Gastroesophageal sphincter (tissue), 3 donors: ENCODE measurements at regions not wholly inside any gene's neighbourhood (a gene's known extent, or its start where the extent isn't known, plus 50 kb on each side); places are given as distances from the start of the nearest gene placed in this dataset.

Experiments used
- EP300 ChIP-seq: sonication (generic); formaldehyde crosslinking; IDR thresholded peaks from one replicate; pipeline ENCODE4 v1.6.1; 2017; ENCODE audit warnings: antibody characterized with exemption, mild to moderate bottlenecking
- POLR2A ChIP-seq, 2 donors: fragments of 450-650 bp; IDR thresholded peaks; one replicate each; pipeline ENCODE4 v1.6.1; 2017; ENCODE audit warnings: antibody characterized with exemption in 2 of 2, mild to moderate bottlenecking in 2 of 2, moderate library complexity in 1 of 2
- POLR2AphosphoS5 ChIP-seq: sonication (generic); formaldehyde crosslinking; IDR thresholded peaks from one replicate; pipeline ENCODE4 v1.6.1; 2017; ENCODE audit warnings: antibody characterized with exemption
- TF ChIP-seq, protein P1 (sequence below), 4 experiments: fragments of 200-600 bp in 2 of 4; fragments of 450-650 bp in 2 of 4; sonication (generic) in 1 of 4; IDR thresholded peaks; one replicate each; pipeline ENCODE4 v1.5.1; 2017 to 2019; ENCODE audit warnings: antibody characterized with exemption in 4 of 4, mild to moderate bottlenecking in 2 of 4, moderate library complexity in 2 of 4

DNA sequence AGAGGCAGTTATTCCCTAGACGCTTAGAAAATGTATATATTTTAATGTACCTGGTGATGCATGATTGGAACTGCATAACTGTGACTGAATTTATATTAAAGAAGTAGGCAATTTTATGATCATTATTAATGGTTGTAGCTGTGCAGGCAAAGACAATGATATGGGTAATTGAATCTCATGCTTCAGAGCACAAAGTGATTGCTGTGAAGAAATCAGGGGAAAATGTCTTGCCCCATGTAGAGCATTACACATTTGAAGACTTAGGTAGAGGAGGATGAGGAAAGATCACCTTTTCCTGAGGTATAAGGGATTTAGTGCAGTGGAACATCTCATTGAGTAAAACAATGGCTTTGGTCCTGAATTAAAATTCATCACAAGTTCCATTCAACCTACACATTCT, 246.8 kb upstream of the DCC start:
- no peak for TF ChIP-seq POLR2A (IDR thresholded peaks at IDR 0.05)
- no peak for TF ChIP-seq POLR2AphosphoS5
- TF ChIP-seq, protein P1, sequence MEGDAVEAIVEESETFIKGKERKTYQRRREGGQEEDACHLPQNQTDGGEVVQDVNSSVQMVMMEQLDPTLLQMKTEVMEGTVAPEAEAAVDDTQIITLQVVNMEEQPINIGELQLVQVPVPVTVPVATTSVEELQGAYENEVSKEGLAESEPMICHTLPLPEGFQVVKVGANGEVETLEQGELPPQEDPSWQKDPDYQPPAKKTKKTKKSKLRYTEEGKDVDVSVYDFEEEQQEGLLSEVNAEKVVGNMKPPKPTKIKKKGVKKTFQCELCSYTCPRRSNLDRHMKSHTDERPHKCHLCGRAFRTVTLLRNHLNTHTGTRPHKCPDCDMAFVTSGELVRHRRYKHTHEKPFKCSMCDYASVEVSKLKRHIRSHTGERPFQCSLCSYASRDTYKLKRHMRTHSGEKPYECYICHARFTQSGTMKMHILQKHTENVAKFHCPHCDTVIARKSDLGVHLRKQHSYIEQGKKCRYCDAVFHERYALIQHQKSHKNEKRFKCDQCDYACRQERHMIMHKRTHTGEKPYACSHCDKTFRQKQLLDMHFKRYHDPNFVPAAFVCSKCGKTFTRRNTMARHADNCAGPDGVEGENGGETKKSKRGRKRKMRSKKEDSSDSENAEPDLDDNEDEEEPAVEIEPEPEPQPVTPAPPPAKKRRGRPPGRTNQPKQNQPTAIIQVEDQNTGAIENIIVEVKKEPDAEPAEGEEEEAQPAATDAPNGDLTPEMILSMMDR (IDR thresholded peaks at IDR 0.05), result no peak
- no peak for TF ChIP-seq EP300
